Epidermal melanocyte (primary cell): ENCODE measurements at regions not wholly inside any gene's neighbourhood (a gene's known extent, or its start where the extent isn't known, plus 50 kb on each side); places are given as distances from the start of the nearest gene placed in this dataset.
"Not testable (repeated sequence)": the region's sequence is repeated elsewhere in the genome, so short reads cannot be mapped to it uniquely, and the experiment has no call there.

Source experiments
- DNase-seq: peaks from one replicate; pipeline ENCODE4 v3.0.0; 2011; ENCODE audit warnings: low spot score; ENCODE audit not compliant: insufficient read length

DNA sequence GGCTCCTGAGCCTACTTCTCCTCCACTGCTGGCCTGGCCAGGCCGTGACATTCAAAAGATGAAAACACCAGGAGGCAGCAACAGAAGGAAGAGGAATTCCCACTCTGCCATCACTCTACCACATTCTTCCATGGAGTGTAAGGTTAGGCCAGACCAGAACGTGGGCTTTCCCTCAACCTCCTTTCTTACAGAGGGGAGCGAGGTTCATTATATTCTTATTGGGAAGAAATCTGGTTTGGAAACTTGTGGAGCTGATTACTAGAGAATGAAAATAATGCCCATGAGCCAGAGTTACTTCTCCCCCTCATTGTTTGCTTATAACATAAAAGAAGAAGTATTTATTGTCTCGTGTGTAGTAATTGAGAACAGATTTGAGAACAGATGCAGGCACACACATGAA, 136.3 kb upstream of the BASP1 start:
- DNase-seq = peak; percentile 37

DNA sequence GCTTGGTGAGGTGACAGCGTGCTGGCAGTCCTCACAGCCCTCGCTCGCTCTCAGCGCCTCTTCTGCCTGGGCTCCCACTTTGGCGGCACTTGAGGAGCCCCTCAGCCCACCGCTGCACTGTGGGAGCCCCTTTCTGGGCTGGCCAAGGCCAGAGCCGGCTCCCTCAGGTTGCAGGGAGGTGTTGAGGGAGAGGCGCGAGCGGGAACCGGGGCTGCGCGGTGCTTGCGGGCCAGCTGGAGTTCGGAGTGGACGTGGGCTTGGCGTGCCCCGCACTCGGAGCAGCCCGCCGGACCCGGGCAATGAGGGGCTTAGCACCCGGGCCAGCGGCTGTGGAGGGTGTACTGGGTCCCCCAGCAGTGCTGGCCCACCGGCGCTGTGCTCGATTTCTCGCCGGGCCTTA, 134.2 kb upstream of the BASP1 start:
- not testable (repeated sequence) for DNase-seq

DNA sequence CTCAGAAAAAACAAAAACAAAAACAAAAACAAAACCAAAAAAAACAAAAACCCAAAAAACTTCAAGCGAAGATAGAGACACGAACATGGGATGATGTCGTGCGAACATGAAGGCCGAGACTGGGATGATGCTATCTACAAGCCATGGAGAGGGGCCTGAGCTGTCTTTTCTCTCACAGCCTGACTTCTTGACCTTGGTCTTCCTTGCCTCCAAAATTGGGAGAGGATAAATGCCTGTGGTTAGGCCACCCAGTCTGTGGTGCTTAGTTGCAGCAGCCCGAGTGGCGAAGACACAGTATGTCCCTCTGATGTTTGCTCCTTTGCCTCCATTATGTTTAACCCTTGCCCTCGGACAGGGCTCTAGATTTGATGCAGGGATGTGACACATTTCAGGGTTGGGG, 130.4 kb upstream of the BASP1 start:
- no peak for DNase-seq

DNA sequence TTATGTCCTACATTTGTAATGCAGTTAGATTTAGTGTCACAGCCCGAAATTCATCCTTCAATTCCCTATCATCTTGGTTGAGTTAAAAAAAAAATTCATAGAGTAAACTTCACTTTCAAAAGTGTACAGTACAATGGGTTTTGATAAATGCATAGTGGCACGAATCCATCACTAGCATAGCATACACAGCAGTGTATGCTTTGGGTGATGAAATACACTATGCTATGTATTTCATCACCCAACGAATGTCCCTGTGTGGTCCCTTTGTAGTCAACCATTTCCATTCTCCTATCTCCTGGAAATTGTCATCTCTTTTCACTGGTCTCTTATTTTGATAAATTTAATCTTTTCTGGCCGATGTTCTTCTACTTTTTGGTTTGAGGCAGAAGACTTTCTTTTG, 129.4 kb upstream of the BASP1 start:
- no peak for DNase-seq

DNA sequence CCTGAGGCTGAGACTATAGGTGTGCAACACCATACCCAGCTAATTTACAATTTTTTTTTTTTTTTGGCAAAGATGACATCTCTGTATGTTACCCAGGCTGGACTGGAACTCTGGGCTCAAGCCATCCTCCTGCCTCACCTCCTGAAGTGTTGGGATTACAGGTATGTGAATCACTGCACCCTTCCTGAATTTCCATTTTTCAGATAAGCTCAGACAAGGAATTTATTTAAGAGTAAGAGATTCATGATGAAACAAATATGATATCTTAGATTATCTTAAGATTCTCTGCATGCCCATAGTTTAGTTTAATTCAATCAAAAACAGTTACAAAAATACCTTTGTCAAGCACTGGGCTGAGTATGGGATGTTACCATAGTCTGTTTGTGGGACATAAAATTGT, 128.4 kb upstream of the BASP1 start:
- no peak for DNase-seq

DNA sequence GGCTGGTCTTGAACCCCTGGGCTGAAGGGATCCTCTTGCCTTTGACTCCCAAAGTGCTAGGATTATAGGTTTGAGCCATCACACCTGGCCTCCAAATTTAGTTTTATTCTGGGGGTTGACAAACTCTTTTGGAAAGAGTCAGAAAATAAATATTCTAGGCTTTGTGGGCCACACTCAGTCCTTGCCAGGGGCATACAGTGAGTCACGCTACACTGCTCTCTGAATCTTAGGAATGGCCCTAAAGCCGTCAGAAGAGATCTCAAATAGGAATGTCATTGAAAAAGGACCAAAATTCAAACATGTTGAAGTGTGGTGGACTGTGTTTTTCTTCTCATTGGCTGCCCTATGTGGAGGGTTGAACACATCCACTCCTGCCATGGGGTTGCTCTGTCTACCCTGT, 127.7 kb upstream of the BASP1 start:
- DNase-seq = peak; percentile 21

DNA sequence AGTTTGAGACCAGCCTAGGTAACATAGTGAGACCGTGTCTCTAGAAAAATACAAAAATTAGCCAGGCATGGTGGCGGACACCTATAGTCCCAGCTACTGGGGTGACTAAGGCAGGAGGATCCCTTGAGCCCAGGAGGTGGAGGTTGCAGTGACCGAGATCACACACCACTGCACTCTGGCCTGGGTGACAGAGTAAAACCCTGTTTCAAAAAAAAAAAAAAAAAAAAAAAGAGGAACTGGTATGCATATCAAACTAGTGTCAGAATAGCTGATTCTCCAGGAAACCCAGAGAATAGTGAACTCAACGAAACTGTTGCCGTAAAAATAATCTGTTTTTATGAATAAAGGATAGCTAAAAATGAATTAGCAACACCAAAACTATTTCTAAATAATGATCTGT, 126.6 kb upstream of the BASP1 start:
- DNase-seq = no peak

DNA sequence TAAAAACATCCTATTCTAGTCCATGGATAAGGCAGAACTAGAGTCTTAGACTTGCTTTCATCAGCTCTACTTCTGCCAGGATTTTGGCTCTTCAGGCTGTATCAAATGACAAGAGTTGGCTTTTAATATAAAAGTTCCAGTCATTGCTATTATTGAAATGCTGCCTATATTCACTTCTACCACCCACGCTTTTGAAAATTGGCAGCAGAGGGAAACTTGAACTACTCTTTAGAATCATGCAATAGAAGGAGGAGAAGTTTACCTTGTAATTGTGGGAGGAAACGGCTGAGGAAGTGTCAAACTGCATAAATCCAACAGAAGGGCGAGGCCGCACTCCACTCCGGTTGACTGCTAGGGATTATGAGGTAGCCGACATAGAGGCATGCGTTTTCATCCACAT, 122.6 kb upstream of the BASP1 start:
- DNase-seq = no peak

DNA sequence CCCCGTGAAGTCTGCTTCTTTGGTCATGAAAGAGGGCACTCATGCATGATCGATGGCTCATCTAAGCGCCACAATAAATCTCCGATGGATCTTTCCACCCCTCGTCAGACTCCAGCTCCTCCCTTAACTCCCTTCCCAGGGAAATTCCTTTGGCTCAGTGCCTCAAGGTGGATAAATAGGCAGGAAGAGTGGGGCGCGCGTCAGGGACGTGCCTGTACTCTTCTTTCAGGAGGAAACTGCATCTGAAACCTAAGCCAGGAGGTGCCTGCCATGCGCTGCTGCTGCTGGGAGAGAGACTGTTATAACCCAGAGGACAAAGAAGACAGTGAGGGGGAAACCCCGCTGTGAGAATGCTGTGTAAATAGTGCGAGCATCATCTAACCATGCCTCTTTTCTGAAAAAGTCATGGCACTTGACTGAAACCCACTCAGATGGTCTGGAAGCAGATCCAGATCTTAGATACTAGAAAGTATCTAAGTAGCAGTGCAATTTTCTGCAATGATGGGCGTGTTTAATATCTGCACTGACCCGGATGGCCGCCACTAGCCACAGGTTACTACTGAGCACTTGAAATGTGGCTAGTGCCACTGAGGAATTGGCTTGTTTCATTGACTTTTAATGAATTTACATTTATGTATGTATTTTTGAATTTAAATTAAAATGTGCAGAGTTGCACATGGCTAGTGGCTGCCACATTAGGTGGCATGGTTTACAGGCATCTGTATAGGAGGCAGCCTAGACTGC, 120.3 kb upstream of the BASP1 start:
- DNase-seq = no peak

DNA sequence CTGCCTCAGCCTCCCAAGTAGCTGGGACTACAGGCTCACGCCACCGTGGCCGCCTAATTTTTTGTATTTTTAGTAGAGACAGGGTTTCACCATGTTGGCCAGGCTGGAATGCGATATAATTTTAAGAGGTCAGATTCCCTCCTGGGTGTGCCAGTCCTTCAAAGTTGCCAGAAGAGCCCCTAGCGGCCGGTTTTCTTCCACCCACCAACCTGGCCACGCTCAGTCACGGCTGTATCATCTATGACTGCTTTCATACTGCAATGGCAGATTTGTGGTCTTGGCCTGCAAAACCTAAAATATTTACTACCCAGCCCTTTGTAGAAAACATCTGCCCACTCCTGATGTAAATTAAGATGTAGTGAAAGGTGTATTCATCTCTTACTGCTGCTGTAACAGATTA, 117.5 kb upstream of the BASP1 start:
- no peak for DNase-seq

DNA sequence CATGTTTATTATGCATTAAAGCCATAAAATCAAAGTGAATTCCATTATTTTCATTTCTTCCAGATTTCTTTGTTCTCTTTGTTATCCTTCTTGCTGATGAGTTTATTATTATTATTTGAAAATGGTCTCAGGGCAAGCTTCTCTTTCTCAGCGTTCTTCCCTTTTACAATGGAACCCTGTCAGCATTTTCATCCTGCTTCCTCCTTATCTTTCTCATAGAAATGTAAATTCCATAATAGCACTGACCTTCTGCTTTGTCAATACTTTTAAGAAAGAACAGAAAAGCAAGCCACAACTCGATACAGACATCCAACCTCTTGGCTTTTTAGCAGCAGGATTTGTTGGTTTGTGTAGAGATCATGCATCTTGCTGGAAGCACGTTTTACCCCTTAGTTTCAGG, 114.0 kb upstream of the BASP1 start:
- DNase-seq = no peak

DNA sequence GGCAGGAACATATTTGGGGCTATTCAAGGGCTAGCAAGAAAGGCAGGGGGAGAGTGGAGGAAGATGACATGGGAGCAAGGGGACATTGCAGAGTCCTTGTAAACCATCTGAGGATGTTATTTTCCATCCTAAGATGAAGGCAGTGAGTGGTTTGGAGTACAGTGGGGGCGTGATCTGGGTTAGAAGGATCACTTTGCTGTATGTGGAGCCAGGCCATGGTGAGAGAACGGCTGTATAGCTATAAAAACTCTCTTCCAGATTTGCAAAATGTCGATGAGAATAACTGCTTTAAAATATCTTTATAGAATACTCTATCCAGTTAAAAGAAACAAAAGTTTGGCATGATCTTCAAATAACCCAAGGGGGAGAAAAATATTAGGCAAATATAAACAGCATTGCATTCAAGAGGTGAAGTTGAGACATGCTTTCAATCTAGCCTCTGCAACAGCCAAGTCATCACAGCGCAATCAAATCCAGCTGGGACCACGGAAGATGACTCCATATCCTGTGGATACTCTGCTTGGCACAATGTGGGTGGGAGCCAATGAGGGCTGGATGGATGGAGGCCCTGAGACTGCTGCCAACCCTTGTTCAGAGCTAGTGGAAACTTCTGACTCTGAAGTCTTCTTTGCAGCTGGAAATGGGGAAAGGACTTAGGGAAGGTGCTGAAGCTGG, 111.5 kb upstream of the BASP1 start:
- peak; percentile 44 for DNase-seq

DNA sequence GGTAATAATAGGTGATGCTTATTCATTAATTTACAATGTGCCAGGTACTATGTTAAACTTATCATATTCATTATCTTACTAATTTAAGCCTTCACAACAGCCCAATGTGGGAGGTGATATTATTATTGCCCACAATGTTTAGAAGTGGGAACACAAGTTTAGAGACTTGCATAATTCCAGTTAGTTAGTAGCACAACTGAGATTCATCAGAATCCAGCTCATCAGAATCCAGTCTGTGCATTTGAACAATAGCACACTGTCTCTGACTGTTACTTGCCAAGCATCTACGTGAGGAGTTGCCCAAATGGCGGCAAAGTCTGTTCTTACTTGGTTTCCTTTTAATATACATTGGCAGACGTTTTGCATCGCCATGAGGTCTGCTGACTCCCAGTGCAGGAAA, 110.9 kb upstream of the BASP1 start:
- no peak for DNase-seq

DNA sequence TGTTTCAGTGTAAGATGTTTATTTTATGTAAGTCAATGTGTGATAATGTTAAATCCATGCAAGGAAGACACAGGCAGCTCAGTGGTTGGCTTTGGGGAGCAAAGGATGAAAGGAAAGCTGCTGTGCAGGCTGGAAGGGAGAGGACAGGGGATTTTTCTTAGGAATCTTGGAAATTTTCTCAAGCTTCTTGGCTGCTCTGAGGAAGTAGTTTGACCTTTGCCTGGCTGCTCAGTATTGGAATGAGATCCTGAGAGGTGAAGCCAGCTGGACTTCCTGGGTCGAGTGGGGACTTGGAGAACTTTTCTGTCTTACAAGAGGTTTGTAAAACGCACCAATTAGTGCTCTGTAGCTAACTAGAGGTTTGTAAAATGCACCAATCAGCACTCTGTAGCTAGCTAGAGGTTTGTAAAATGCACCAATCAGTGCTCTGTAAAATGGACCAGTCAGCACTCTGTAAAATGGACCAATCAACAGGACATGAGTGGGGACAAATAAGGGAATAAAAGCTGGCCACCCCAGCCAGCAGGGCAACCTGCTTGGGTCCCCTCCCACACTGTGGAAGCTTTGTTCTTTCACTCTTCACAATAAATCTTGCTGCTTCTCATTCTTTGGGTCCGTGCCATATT, 105.2 kb upstream of the BASP1 start:
- not testable (repeated sequence) for DNase-seq

DNA sequence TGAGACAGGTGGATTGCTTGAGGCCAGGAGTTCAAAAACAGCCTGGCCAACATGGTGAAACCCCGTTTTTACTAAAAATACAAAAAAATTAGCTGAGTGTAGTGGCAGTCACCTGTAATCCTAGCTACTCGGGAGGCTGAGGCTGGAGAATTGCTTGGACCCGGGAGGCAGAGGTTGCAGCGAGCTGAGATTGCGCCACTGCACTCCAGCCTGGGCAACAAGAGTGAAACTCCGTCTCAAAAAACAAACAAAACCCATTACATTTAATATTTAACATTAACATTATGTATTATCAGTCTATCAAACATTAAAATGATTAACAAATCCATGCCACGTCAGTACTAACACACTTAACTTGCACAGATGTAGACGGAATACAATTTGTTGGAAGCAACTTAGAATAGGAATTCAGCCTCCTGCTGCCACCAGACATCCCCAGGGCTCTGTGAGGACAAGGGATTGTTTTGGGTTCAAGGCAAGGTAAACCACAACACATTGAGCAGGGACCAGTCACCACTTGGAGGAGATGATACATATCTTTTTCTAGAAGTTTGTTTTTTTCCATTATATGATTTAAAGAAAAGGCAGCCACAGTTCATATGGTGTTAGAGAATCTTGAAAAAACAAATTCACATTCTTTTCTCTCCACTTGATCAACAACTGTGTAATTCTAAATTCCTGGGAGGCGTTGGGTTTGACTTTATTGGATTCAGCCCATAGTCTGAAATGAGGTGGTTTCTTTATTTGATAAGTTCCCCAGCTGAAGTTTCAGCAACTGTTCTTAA, 104.1 kb upstream of the BASP1 start:
- DNase-seq = no peak

DNA sequence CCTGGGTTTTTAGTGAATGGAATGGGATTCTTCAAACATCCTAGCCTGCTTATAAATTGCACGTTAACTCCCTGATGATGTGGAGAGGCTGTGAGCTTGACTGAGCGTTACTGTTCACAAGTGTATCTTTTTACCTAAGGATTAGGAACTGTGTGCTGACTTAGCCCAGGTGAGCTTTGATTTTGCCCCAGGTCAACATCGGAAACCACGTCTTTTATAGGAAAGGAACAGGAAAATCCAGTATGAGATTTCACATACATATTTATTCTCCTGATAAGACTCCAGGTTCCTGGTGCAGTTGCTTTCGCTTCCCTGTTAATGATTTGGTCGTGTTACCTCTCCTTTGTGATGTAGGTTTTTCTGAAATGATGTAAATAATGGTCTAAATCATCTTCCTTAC, 103.2 kb upstream of the BASP1 start:
- no peak for DNase-seq

DNA sequence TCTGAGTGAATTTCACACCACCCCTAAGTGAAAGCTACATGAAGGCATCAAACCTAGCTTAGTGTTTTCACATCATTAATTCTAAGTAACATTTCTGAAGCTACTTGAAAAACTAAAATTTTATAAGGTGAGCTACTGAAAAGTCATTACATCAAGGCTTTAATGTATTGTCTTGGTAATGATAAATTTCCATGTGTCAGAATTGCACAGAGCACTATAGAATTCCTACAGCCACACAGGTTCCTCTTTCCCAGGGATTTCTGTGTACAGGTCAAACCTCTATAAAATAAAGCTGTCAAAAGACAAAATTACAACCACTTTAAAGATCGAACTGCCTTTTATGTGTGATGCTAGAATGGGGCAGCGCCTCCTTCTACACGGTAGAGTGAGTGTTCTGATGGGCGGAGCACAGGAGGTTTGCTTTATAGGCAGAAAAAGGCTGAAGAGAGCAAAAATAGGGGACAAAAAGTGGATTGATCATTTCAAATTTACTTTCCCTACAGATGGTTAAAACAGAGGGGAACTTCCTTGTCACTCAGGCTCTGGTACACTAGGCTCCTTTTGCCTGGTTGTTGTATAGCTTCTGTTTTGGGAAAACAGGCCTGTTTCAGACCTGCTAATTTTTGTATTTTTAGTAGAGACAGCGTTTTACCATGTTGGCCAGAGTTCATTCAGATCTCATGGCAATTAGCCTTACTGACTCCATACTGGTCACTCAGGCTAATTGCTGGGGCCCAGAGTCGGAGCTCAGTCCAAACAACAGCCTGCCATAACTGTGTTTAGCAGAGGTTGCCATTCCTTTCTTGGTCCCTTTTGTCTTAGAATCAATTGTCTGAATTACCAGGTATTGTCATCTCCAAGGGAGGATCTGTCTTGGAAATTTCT, 102.5 kb upstream of the BASP1 start:
- no peak for DNase-seq

DNA sequence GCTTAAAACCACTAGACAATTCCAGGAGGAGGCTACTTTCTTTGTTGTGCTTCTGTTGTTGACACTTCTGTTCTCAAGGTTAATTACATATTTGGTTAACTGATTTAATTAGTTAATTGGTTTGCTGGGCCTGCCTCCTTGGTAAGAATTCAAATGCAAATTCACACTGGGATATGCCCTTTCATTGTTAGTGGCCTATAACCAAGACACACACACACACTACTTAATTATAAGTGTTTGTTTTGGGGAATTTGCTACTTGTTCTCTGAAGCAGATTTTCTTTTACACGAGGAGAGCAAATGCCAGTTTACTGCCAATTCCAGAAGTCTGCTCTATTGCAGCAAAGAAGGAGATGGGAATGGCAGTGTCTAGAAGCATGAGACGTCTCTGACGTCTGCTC, 101.6 kb upstream of the BASP1 start:
- no peak for DNase-seq

DNA sequence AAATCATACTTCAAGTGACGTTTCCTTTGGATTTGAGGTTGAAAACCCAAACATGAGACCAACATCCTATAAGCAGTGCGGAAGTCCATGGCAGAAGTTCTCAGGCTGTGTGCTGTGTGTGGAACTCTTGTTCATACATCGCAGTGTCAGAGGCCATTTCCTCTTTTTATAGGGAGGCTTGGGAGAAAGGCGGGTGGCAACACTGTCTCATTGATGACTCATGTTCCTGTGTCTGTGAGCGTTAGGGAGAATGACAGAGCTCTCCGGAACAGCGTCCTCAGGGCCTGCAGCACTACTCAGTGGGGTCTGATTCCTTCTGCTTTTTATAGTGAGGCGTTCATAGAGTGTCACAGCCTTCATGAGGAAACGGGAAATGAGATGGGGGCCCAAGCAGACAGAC, 98.8 kb upstream of the BASP1 start:
- DNase-seq = no peak

DNA sequence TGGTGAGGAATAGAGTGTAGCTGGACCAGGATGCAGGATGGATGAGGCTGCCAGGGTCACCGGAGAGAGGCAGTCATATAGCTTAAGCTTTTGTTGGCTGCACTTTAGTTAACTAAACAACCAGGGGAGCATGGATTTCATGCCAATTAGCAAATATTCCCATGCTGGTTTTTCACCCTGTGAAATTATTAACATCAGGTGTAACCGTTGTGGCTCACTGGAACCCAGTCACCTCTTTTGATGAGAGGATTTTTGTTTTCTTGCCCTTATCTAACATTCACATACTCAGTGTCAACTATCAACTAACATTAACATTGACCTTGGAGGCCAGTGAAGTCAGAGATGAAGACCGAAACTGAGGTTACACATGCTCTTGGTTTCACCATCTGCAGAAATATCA, 97.2 kb upstream of the BASP1 start:
- no peak for DNase-seq

DNA sequence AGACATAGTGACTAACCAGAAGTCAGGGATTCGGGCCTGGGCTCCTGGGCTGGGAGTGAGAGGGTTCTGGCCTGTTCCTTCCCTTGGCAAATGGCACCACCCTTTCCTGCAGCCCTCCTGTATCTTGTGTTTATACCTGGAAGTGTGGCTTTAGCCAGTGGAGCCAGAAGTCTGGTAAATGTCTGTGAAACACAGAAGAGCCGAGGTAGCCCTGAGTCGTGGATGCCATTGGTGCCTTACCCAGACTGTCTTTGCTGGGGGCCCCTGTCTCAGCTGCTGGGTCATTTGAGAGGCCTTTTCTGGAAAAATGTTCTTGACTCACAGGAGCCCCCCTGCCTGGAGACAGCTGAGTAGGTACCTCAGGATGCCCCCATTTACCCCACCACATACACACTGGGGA, 95.7 kb upstream of the BASP1 start:
- no peak for DNase-seq
